HEK293T (cell line): ENCODE measurements at regions not wholly inside any gene's neighbourhood (a gene's known extent, or its start where the extent isn't known, plus 50 kb on each side); places are given as distances from the start of the nearest gene placed in this dataset.

Experiments used
- BHLHE40 ChIP-seq: fragments of 450-650 bp; IDR thresholded peaks from 2 replicates; pipeline ENCODE4 v1.6.1; 2016; ENCODE audit warnings: mild to moderate bottlenecking, moderate library complexity, borderline replicate concordance
- ELF4 ChIP-seq: fragments of 450-650 bp; IDR thresholded peaks from 2 replicates; pipeline ENCODE4 v1.6.1; 2017; ENCODE audit warnings: antibody characterized with exemption
- FOXK2 ChIP-seq: fragments of 450-650 bp; IDR thresholded peaks from 2 replicates; pipeline ENCODE4 v1.6.1; 2016; ENCODE audit warnings: mild to moderate bottlenecking
- FOXM1 ChIP-seq: fragments of 450-650 bp; IDR thresholded peaks from 2 replicates; pipeline ENCODE4 v1.6.1; 2017; ENCODE audit warnings: mild to moderate bottlenecking, borderline replicate concordance
- NFRKB ChIP-seq: fragments of 450-650 bp; IDR thresholded peaks from 2 replicates; pipeline ENCODE4 v1.6.1; 2016; ENCODE audit warnings: mild to moderate bottlenecking, moderate library complexity
- SP1 ChIP-seq: fragments of 450-650 bp; IDR thresholded peaks from 2 replicates; pipeline ENCODE4 v1.6.1; 2017
- SUZ12 ChIP-seq: fragments of 450-650 bp; IDR thresholded peaks from 2 replicates; pipeline ENCODE4 v1.6.1; 2016; ENCODE audit warnings: mild to moderate bottlenecking

GRCh38 chr21:41643246-41643966, 123.4 kb downstream of the RIPK4 start:
- TF ChIP-seq ELF4 (no peak), BHLHE40 (no peak), SP1 (no peak), FOXM1 (no peak), SUZ12 (no peak), NFRKB (no peak), FOXK2 (no peak)
